DND-41 (cell line): ENCODE measurements at regions not wholly inside any gene's neighbourhood (a gene's known extent, or its start where the extent isn't known, plus 50 kb on each side); places are given as distances from the start of the nearest gene placed in this dataset.

Experiments
- CTCF ChIP-seq: IDR thresholded peaks from 2 replicates; pipeline ENCODE4 v1.5.1; 2012; ENCODE audit warnings: borderline replicate concordance, low read length, moderate library complexity, mild to moderate bottlenecking; ENCODE audit not compliant: poor library complexity, severe bottlenecking; ENCODE audit errors: extremely low read depth
- EZH2 ChIP-seq: IDR thresholded peaks from 3 replicates; pipeline ENCODE4 v1.6.1; 2012; ENCODE audit warnings: borderline replicate concordance, low read depth, mild to moderate bottlenecking, moderate library complexity, low read length, inconsistent platforms; ENCODE audit not compliant: severe bottlenecking

DNA sequence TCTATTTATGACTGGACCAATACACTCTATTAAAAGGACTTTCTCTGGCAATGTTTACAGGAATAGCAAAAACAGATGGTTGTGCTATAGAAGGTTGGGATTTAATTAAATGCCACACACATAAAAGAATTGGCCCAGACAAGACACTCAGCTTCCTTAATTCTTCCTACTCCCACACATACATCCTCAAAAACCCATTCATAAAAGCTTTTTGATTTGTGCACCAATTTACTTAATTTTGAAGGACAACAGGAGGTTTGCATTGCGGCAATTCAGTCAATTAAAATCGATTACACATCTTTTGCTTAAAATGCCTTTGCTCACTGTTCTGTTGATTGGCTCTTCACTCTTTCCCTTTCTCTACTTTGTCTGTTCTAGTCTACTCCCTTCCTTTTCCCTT is 317.1 kb downstream of the CBLL2 start:
- TF ChIP-seq CTCF (no peak), EZH2 (no peak)
